SK-MEL-5 (cell line): ENCODE measurements at regions not wholly inside any gene's neighbourhood (a gene's known extent, or its start where the extent isn't known, plus 50 kb on each side); places are given as distances from the start of the nearest gene placed in this dataset.
"Not testable (repeated sequence)": the region's sequence is repeated elsewhere in the genome, so short reads cannot be mapped to it uniquely, and the experiment has no call there.

Source experiments
- DNase-seq: peaks from one replicate; pipeline ENCODE4 v3.0.0-alpha.2; 2016; ENCODE audit warnings: low read depth, low spot score
- in situ Hi-C: cut with HindIII; loops from 2 replicates; pipeline ENCODE4 v1.10.0; 2016; ENCODE audit warnings: low sequenced_read_pairs, high pct_unique_total_duplicates, low pct_unique_long_range_greater_than_20kb

- in situ Hi-C loops: no loop called here
- DNase-seq: no peak
Measured at GRCh38 chr7:119758254-119758653, 514.7 kb upstream of the KCND2 start.

- DNase-seq: no peak
- in situ Hi-C loops: no loop called here
Measured at GRCh38 chr7:119761776-119762175, 511.2 kb upstream of the KCND2 start.

- DNase-seq: no peak
- in situ Hi-C loops: no loop called here
Measured at GRCh38 chr7:119782286-119782685, 490.7 kb upstream of the KCND2 start.

GRCh38 chr7:119783799-119784198 is 489.2 kb upstream of the KCND2 start:
- peak; percentile 14 for DNase-seq
- in situ Hi-C loops: no loop called here

- DNase-seq: no peak
- in situ Hi-C loops: no loop called here
Measured at GRCh38 chr7:119802147-119802546, 470.8 kb upstream of the KCND2 start.

- in situ Hi-C loops: no loop called here
Measured at GRCh38 chr7:119825091-119825655, 447.8 kb upstream of the KCND2 start.

GRCh38 chr7:119826547-119826946 is 446.4 kb upstream of the KCND2 start:
- in situ Hi-C loops: no loop called here
- DNase-seq: no peak

More at GRCh38 chr7:119825091-119825655, 447.8 kb upstream of the KCND2 start:
- DNase-seq: no peak

- in situ Hi-C loops: no loop called here
- no peak for DNase-seq
Measured at GRCh38 chr7:119838444-119838843, 434.5 kb upstream of the KCND2 start.

- in situ Hi-C loops: no loop called here
- DNase-seq: no peak
Measured at GRCh38 chr7:119842337-119842736, 430.6 kb upstream of the KCND2 start.

- in situ Hi-C loops: no loop called here
- no peak for DNase-seq
Measured at GRCh38 chr7:119842786-119843185, 430.2 kb upstream of the KCND2 start.

GRCh38 chr7:119861385-119861784 is 411.6 kb upstream of the KCND2 start:
- in situ Hi-C loops: no loop called here
- no peak for DNase-seq

GRCh38 chr7:119868387-119868786 is 404.6 kb upstream of the KCND2 start:
- in situ Hi-C loops: no loop called here

GRCh38 chr7:119879835-119880234 is 393.1 kb upstream of the KCND2 start:
- DNase-seq: no peak
- in situ Hi-C loops: no loop called here

More at GRCh38 chr7:119868387-119868786, 404.6 kb upstream of the KCND2 start:
- no peak for DNase-seq

GRCh38 chr7:119886007-119886406 is 387.0 kb upstream of the KCND2 start:
- in situ Hi-C loops: no loop called here
- no peak for DNase-seq

GRCh38 chr7:119886525-119886924 is 386.4 kb upstream of the KCND2 start:
- in situ Hi-C loops, DNase-seq: not testable (repeated sequence)

GRCh38 chr7:119888251-119888650 is 384.7 kb upstream of the KCND2 start:
- in situ Hi-C loops: no loop called here
- no peak for DNase-seq

GRCh38 chr7:119890631-119891030 is 382.3 kb upstream of the KCND2 start:
- in situ Hi-C loops: no loop called here
- no peak for DNase-seq

GRCh38 chr7:119895320-119895719 is 377.7 kb upstream of the KCND2 start:
- in situ Hi-C loops: no loop called here
- DNase-seq: no peak

- peak; percentile 38 for DNase-seq
- in situ Hi-C loops: no loop called here
Measured at GRCh38 chr7:119896386-119896785, 376.6 kb upstream of the KCND2 start.
